T-helper 9 cell (primary cell): ENCODE measurements at regions not wholly inside any gene's neighbourhood (a gene's known extent, or its start where the extent isn't known, plus 50 kb on each side); places are given as distances from the start of the nearest gene placed in this dataset.
"Not testable (repeated sequence)": the region's sequence is repeated elsewhere in the genome, so short reads cannot be mapped to it uniquely, and the experiment has no call there.

ENCODE experiments used
- DNase-seq: peaks from one replicate; pipeline ENCODE4 v3.0.0-alpha.2; 2020

GRCh38 chr3:102348904-102349303 is 85.9 kb upstream of the ZPLD1 start:
- DNase-seq: no peak

GRCh38 chr3:102353148-102353547 is 81.7 kb upstream of the ZPLD1 start:
- DNase-seq: no peak

GRCh38 chr3:102353805-102354204 is 81.0 kb upstream of the ZPLD1 start:
- DNase-seq: no peak

GRCh38 chr3:102354818-102355515 is 79.8 kb upstream of the ZPLD1 start:
- DNase-seq: no peak

- no peak for DNase-seq
These were observed 78.3 kb upstream of the ZPLD1 start for GRCh38 chr3:102356506-102356905.

- DNase-seq: not testable (repeated sequence)
These were observed 77.5 kb upstream of the ZPLD1 start for GRCh38 chr3:102357313-102357712.

- no peak for DNase-seq
These were observed 74.5 kb upstream of the ZPLD1 start for GRCh38 chr3:102360183-102360860.

- no peak for DNase-seq
These were observed 73.7 kb upstream of the ZPLD1 start for GRCh38 chr3:102361101-102361500.

- DNase-seq: not testable (repeated sequence)
These were observed 68.7 kb upstream of the ZPLD1 start for GRCh38 chr3:102366116-102366515.

- no peak for DNase-seq
These were observed 59.8 kb upstream of the ZPLD1 start for GRCh38 chr3:102374863-102375634.

- DNase-seq: no peak
These were observed 56.6 kb upstream of the ZPLD1 start for GRCh38 chr3:102378216-102378615.

- not testable (repeated sequence) for DNase-seq
These were observed 52.6 kb upstream of the ZPLD1 start for GRCh38 chr3:102382201-102382600.
